H1 (cell line): ENCODE measurements at regions not wholly inside any gene's neighbourhood (a gene's known extent, or its start where the extent isn't known, plus 50 kb on each side); places are given as distances from the start of the nearest gene placed in this dataset.

ENCODE experiments used
- CTCF ChIP-seq, 3 experiments: IDR thresholded peaks; 1 replicate in 2 of 3; 2 replicates in 1 of 3; pipeline versions ENCODE4 v1.5.1 to v1.6.1; 2011; ENCODE audit warnings: low read length in 3 of 3, mild to moderate bottlenecking in 3 of 3, inconsistent platforms in 2 of 3, low read depth in 1 of 3, moderate library complexity in 1 of 3; ENCODE audit not compliant: insufficient read depth in 1 of 3; ENCODE audit errors: control extremely low read depth in 1 of 3
- EP300 ChIP-seq, 2 experiments: IDR thresholded peaks; 1 replicate in 1 of 2; 2 replicates in 1 of 2; pipeline ENCODE4 v1.6.1; 2011 to 2012; ENCODE audit warnings: low read depth in 2 of 2, low read length in 2 of 2, mild to moderate bottlenecking in 2 of 2, borderline replicate concordance in 1 of 2, inconsistent platforms in 1 of 2, moderate library complexity in 1 of 2
- GTF2F1 ChIP-seq: IDR thresholded peaks from 2 replicates; pipeline ENCODE4 v1.6.1; 2012; ENCODE audit warnings: low read depth, low read length, improper control_type of control experiment, borderline replicate concordance
- SIX5 ChIP-seq: IDR thresholded peaks from 2 replicates; pipeline ENCODE4 v1.6.1; 2011; ENCODE audit warnings: mild to moderate bottlenecking, low read depth, low read length

- no peak for TF ChIP-seq CTCF (IDR thresholded peaks at IDR 0.05; ENCODE audit: control extremely low read depth in 1 of 3, insufficient read depth in 1 of 3, low read depth in 1 of 3, low read length in 3 of 3)
- no peak for TF ChIP-seq EP300 (IDR thresholded peaks at IDR 0.05; ENCODE audit: borderline replicate concordance in 1 of 2, low read depth in 2 of 2, low read length in 2 of 2)
- TF ChIP-seq SIX5 = no peak
- no peak for TF ChIP-seq GTF2F1
Observed at GRCh38 chr19:33900817-33901216, 104.1 kb downstream of the KCTD15 start.
